Right ventricle myocardium inferior (tissue), 1 donor: ENCODE measurements at regions not wholly inside any gene's neighbourhood (a gene's known extent, or its start where the extent isn't known, plus 50 kb on each side); places are given as distances from the start of the nearest gene placed in this dataset.

Experiments used
- ATAC-seq: fragments of 200-7000 bp; cut with Tn5 transposase; one replicate; pipeline ENCODE4 v1.9.1; 2020; ENCODE audit warnings: mild to moderate bottlenecking, moderate library complexity
- DNase-seq: peaks from one replicate; pipeline ENCODE4 v3.0.0; 2021; ENCODE audit errors: missing footprints
- intact Hi-C: fragments of 100-400 bp; cut with DNase I; formaldehyde crosslinking; loops from one replicate; pipeline ENCODE4 v1.11.0; 2022
- donor health status: DM: no; HTN: yes; CAD: no; lungs with severe emphysema.

DNA sequence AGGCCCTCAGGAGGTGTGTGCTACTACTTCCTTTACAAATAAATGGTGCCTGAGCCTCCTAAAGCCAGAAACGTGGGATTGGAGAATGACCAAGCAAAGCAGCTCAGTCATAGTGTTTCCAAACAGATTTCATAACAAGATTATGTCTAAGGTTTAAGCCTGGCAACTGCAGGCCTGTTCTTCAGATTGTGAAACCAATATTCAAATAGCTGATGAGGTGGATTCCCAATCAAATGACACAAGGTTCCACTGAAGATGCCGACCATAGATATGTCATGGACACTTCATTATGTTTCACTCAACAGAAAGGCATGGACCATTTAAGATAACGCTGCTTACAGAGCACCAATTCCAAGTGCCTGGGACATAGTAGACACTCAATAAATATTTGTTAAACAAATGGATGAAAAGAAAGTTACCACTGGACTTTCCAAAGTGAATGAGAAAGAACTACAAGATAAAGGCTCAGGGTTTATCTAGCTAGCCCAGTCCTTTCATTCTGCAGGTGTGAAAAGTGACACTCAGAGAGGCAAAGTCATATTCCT, 189.5 kb downstream of the ACTL7B start:
- intact Hi-C loops: no loop called here
- ATAC-seq (no peak), DNase-seq (no peak)

DNA sequence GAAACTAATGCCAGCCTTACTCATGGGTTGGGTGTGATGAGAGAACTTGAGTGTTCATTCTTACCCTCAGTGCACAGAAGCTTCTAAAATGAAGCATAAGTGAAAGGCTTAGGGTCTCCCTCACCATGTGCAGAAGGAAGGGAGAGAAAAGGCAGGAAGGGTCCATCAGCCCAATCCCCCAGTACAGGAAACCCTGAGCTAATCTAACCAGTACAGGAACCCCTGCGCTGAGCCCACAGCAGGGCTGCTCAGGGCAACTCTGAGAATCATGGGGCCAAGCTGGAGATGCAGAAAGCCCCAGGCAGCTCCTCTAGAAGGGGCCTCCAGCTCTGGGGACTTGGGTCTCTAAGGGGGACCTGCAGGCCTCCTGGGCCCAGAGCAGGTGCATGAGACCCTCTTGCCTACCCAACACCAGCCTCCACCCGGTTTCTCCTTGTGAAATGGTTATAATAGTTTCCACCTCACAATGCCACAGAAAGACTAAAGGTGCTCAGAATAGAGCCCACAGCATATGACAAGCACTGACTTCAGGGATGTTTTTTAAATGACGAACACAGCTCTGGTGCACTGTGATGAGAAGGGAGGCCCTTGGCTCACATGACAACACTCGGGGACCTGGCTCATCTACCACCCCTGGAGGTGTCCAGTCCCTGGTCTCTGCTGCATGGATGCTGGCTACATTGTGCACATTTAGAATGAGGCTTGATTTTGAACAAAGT, 190.1 kb downstream of the ACTL7B start:
- no peak for ATAC-seq
- intact Hi-C loops: no loop called here
- DNase-seq: no peak

DNA sequence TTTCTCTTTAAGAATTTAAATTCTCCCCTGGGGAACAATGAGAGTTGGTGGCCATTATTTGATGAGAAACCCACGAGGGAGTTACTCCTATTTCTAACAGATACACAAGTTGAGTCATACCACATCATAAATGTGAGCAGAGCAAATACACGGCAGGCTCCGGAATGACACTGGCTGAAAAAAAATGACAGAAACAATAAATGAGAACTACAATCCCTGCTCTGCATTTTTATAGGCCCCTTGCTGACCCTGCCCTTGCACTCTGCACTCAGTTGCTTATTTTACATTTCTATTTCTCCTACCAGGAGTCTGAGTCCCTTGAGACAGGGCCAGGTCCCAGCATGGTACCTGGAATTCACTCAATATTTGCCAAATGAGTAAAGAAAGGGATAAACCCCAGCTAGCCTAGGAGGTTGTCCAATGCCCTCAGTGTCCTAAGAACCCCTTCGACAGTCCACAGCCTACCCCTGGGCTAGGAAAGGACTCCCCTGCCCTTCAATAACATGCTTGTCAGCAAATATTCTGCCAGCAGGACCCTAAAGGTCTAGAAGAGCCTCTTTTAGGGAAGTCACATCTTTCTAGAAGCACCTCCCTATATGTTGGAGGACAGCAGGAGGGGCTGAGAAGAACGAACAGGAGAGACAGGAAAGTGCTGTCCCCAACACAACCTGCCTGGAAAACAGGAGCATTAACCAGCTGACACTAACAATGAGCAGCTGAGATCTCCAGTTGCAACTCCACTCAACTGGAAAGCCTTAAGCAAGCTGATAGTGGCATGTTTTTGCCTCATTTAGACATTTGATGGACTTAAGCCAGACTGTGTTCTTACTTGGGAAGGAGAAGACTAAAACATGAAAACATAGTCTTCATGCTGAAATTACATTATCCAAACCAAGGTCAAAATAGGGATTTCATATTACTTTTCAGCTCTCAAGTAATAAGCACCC, 191.2 kb downstream of the ACTL7B start:
- intact Hi-C loops: no loop called here
- DNase-seq (no peak), ATAC-seq (no peak)

DNA sequence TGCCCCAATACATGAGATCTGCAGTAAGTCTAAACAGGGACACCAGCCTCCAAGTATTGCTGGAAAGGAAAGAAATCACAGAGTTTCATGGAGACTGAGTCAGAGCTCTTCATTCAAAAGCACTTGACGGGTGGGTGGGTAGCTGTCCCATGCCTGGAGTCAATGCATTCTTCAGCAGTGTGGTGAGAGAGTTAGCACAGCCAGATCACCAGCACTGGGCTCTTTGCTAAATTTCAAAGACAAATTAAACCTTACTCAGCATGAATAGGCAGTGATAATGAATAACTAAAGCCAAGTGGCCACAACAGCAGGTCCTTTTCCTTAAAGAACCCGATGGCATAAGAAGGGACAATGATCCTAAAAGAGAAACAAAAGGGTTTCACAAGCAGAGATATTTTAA, 192.4 kb downstream of the ACTL7B start:
- intact Hi-C loops: no loop called here
- ATAC-seq (no peak), DNase-seq (no peak)

DNA sequence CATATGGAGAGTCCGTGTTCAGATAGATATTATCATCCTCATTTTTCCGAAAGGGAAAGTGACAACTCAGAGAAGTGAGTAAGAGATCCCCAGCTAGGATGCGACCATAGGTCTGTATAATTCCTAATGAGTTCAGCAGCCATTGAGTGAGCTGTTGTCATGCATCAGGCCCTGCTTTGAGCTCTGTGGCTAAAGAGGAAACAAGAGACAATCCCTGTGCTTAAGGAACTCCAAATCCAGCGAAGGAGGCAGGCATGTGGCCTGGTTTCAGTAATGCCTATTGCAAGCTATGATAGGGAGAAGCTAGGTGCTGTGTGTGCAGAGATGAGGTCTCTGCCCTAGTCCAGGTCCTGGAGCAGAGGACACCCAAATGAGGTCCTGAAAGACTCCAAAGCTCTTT, 192.8 kb downstream of the ACTL7B start:
- intact Hi-C loops: no loop called here
- ATAC-seq: no peak
- no peak for DNase-seq

DNA sequence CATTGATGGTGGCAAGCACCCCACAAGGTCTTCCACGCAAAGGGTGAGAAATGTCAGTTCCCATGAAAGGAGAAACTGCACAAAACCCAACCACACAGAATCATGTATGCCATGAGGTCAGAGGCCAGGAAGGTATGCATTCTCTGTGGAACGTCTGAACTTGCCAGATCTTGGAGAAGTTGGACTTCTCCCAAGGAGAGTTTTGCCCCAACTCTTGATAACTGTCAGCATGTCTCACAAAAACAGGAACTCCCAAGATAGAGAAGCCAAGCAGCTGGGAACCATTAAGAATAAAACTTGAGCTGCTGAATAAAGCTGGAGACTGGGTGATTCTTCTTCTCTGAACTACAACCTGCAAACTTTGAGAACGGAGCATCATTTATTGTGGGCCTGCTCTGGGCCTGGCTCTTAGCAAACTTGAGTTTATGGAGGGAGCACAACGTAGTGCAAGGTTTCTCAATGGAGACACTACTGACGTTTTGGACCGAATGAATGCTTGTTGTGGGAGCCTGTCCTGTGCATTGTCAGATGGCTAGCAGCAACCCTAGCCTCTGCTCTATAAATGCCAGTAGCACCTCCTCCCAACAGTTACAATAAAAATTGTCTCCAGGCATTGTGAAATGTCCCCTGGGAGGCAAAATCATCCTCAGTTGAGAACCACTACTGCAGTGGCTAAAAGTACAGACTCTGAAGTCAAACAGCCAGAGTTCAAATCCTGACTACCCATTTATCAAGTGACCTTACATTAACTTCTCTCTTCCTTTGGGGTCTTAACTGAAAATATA, 193.5 kb downstream of the ACTL7B start:
- ATAC-seq: no peak
- DNase-seq: no peak
- intact Hi-C loops: no loop called here

DNA sequence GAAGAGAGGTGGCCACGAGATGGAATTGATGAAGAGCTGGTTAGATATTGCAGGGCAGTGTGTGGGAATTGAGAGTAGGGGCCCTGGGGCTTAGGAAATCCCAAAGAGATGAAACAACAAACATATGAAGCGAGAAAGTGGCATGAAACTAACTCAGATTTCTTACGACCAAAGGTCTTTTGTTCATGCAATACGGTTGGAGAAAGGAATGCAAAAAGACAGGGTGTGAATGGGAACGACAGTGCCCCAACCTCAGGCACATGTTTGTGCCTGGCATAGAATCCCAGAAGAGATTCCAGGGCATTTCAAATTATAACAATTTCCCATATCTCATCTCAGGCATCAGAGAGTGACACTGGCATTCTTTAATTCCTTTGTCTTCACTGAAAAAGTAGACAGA, 199.2 kb downstream of the ACTL7B start:
- ATAC-seq (no peak), DNase-seq (no peak)
- intact Hi-C loops: no loop called here

DNA sequence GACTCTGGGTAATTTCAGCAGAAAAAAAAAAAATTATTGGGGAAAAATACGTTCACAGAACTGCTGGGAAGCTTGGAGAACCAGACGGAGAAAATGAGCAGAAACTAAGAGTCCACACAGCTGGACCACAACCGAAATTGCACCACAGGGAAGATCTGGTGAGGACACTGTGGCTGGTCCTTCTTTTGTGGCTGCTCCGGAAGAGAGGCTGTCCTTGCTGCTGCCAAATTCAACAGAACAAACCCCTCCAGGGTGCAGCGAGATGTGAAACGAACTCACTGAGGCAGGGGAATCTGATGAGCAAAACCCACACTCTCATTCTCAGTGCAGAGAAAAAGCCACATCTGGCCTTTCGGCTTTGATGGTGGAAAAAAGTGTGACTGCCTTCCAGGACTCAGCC, 200.0 kb downstream of the ACTL7B start:
- DNase-seq (no peak), ATAC-seq (no peak)
- intact Hi-C loops: no loop called here

DNA sequence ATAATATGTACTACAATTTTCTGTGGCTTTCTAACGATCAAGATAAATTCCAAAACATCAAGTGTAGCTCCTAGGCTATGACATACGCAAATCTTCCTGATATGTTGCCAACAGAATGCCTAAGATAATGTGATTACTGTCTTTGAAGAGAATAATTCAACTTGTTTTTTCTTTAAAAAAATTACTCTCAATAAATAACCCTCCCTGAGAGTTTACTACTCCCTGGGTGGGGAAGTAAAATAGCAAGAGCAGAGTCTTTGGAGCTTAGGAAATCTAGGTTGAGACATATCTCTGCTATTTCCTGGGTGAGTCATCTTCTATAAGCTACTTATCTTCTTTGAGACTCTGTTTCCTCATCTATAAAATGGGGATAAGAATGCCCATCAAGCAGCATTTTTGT, 201.2 kb downstream of the ACTL7B start:
- intact Hi-C loops: no loop called here
- DNase-seq (no peak), ATAC-seq (no peak)

DNA sequence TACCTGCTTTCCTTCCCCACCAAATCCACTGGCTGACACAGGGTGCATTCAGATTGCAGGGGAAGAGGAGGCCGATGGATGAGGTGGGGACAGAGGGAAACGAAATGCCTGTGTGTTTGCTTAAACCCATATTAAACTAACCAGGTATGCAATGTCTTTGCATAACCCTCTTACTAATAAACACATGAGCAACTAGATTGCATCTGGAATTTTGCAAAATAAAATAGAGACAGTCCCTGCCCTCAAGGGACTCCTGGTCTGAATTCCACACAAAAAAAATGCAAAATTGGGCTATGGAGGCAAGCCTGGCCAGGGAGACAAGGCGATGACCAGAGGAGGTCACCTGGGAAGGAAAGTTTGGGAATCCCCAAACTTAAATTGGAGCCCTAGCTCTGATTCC, 202.9 kb downstream of the ACTL7B start:
- DNase-seq (no peak), ATAC-seq (no peak)
- intact Hi-C loops: no loop called here

DNA sequence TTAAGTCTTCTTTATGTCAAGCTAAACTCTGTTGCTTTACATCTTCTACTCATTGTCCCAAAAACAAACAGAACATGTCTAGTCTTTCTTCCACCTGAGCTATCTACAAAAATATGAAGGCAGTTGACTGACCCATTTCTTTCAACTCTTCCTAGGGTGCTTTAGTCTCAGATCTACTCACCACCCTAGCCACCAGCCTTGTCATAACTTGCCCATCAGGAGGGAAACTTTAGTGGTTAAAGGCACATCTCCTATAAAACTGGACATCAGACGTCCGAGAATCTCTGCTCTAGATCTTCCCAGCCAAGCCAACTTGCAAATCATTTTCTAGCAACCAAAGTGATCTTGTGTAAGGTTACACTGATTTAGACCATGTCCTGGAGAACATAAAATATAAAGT, 205.0 kb downstream of the ACTL7B start:
- ATAC-seq (no peak), DNase-seq (no peak)
- intact Hi-C loops: no loop called here

DNA sequence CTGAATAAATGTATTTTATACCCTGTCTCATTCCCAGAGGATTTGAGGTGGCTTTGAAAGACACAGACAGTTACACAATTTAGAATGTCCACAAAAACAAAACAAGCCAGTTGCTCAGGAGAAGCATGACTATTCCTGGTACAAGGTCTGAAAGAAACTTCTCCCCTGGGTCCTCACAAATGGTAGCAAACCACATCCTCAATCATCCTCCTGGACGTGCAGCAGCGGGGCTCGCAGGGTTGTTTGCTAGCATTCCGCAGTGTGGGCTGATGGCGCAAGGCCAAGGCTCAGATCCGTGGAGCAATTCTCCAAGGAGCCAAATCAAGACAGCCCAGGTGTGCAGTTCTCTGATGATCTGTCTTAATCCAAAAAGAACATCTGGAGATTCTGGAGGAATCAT, 210.3 kb downstream of the ACTL7B start:
- no peak for DNase-seq
- ATAC-seq: no peak
- intact Hi-C loops: no loop called here

DNA sequence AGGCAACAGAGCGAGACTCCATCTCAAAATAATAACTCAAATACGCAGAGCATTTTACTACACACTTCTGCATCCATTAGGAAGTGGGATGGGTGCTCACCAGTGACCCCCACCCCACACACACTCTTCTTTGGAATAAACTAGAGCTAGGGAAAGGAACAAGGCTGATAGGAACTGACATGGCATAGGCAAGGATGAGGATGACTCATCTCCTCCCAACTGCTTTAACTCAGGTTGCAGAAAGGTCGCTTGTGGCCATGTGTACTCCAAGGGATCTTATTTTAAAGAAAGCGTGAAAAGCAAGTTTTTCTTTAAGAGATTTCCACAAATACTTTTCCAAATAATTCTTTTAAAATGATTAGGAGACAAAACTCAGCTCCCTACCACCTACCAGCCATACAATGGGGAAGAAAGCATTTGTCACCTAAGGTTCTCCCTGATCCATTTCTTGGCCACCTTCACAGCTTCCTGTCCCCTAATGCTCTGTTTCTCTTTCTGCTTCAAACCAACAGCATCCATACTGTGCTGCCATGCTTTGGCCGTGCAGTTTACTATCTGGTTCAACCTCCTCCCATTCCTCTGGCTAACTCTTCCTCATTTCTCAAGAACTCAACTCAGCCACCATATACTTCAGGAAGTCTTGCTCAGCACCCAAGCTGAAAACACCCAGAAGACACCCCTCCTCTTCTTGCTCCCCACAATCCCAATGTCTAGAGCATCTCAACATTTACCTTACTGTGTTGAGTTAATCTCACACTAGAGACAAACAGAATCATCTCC, 211.9 kb downstream of the ACTL7B start:
- no peak for ATAC-seq
- DNase-seq: no peak
- intact Hi-C loops: no loop called here

DNA sequence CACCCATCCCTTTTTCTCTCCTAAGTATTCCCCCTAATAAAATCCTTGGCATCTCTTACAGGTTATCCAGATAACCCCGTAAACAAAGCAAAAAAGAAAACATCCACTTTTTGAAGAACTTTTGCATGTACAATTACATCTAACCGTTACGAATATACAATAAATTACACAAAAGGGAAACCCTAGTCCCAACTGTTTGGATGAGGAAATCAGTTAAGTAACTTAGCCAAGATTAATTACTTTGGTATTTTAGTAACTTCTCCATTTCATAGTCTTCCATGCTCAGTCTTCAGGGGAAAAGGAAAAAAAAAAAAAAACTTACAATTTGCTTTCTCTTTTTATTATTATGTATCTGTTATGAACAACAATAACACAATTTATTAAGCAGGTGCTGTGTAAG, 212.9 kb downstream of the ACTL7B start:
- no peak for ATAC-seq
- intact Hi-C loops: no loop called here

DNA sequence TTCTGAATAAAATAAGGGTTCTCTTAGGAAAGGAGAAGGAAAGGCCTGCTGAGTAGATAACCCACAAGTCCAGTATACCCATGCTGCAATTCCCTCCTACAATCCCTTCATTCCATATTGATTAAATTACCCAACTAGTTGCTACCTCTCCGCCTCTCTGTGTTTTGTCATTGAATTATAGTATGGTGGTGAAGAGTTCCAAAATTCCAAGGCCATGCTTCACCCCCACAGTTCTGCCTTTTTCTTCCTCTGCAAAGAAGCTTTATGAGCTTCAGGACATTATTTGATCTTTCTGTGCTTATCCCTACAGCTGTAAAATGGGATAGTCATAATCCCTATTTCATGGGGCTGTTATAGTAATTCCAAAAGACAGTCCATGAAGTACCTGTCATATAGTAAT, 215.6 kb downstream of the ACTL7B start:
- ATAC-seq (no peak), DNase-seq (no peak)
- intact Hi-C loops: no loop called here

More for the DNA sequence above, 212.9 kb downstream of the ACTL7B start:
- no peak for DNase-seq

DNA sequence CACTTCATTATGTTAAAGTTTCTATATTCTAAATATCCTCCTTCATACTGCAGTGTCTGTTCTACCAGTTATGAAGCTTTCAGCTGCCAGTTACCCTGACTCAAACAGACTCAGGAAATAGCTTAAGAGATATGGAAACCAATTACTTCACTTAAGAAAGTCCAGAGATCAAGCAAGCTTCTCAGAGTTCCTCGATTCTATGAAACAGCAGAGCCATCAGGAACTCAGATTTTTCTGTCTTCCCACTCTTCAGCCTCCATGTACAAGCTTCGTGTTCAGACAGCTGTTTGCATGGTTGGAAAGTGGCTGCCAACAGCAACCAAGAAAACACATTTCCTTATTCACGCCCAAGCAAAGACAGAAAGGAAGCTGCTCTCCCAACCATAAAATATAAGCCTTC, 216.1 kb downstream of the ACTL7B start:
- DNase-seq: no peak
- ATAC-seq: no peak
- intact Hi-C loops: no loop called here

DNA sequence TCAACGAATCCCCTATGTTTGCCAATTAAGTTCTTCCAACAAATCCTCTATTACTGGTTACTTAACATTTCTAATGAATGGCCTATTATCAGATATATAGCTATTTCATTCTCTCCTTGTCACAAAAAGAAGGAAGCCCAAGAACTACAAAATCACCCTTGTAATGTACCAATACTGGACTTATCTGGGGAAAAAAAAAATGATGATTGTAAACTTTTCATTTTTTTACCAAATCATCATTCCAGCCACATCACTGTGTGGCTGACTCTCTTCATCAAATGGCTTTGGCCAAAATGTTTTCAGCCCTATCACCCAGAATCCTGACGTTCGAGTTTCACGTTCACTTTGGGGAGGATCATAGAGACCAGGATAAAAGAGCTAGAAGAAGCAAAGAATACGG, 216.7 kb downstream of the ACTL7B start:
- DNase-seq: no peak
- no peak for ATAC-seq
- intact Hi-C loops: no loop called here

DNA sequence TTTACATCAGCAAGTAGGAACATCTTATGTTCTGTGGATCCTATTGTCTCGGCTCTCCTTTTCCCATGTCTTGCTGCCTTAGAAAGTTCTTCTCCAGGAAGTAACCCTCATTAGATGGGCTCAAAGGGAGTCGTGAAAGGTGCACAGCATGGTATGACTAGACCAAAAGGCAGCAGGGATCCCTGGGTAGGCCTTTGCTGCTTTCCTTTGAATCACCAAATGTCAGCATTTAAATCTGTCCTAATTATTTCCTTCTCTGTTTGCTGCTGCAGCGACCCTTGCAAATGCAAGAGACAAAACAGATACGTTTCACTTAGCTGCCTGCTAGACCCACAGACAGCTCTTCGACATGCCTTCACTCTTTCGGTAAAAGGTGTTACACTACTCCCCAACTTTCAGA, 218.4 kb downstream of the ACTL7B start:
- DNase-seq (no peak), ATAC-seq (no peak)
- intact Hi-C loops: no loop called here

DNA sequence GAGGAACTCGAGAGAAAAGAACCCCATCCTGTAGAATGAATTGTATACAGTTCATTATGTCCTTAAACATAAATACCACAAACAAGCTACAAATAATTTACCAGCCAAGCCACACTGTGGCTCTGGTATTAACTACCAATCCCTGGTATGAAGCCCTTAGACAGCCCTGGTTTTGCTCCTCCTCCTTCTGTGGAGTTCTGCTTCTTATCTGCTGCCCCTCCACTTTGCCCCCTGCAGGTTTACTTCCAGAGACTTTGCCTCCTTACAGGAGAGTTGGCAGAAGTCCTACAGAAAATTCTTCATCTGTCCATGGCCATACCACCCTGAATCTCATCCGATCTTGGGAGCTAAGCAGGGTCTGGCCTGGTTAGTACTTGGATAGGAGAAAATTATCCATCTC, 219.8 kb downstream of the ACTL7B start:
- ATAC-seq: no peak
- intact Hi-C loops: no loop called here
- DNase-seq: no peak
